ENCODE measurements at regions not wholly inside any gene's neighbourhood (a gene's known extent, or its start where the extent isn't known, plus 50 kb on each side); places are given as distances from the start of the nearest gene placed in this dataset.

- Histone ChIP-seq H3K36me3 (ENCODE audit: low read length) (no peaks in the 10 kb centered on the region), H2AFZ (ENCODE audit: low read depth, low read length, severe bottlenecking) (no peak overlapping the region), H3F3A (ENCODE audit: insufficient read depth) (no peaks in the 10 kb centered on the region), H3K9ac (ENCODE audit: low read length) (no peak overlapping the region), H3K27me3 (ENCODE audit: low read length) (no peaks in the 10 kb centered on the region), H3K27ac (ENCODE audit: low read depth, low read length) (no peak overlapping the region), H3K4me3 (ENCODE audit: insufficient read depth, low read length, poor library complexity, severe bottlenecking) (no peak overlapping the region), H3K79me2 (ENCODE audit: insufficient read depth, low read length) (no peaks in the 10 kb centered on the region), H3K9me2 (replicated peaks; ENCODE audit: insufficient read depth, low read length) (no peaks in the 10 kb centered on the region), H4K20me1 (ENCODE audit: low read depth, low read length) (no peaks in the 10 kb centered on the region), H3K9me3 (ENCODE audit: insufficient read depth, low read length) (no peaks in the 10 kb centered on the region), H3K4me2 (ENCODE audit: low read depth, low read length, poor library complexity, severe bottlenecking) (no peak overlapping the region)
- TF ChIP-seq EZH2phosphoT487 (conservative IDR thresholded peaks at IDR 0.05; ENCODE audit: low read length), result no peak
- TF ChIP-seq CTCF (IDR thresholded peaks at IDR 0.05; ENCODE audit: insufficient read depth, low read length, poor library complexity, severe bottlenecking), result no peak
These were observed 114.4 kb downstream of the CEBPB start for GRCh38 chr20:50304923-50305635.

- Histone ChIP-seq H3K4me3 (ENCODE audit: insufficient read depth, low read length, poor library complexity, severe bottlenecking) (no peak overlapping the region), H3K79me2 (ENCODE audit: insufficient read depth, low read length) (no peaks in the 10 kb centered on the region), H3K27me3 (ENCODE audit: low read length) (no peaks in the 10 kb centered on the region), H3K27ac (ENCODE audit: low read depth, low read length) (no peak overlapping the region), H3K36me3 (ENCODE audit: low read length) (no peaks in the 10 kb centered on the region), H3K9me2 (replicated peaks; ENCODE audit: insufficient read depth, low read length) (no peaks in the 10 kb centered on the region), H4K20me1 (ENCODE audit: low read depth, low read length) (no peaks in the 10 kb centered on the region), H2AFZ (ENCODE audit: low read depth, low read length, severe bottlenecking) (no peak overlapping the region), H3K4me2 (ENCODE audit: low read depth, low read length, poor library complexity, severe bottlenecking) (no peak overlapping the region), H3K9me3 (ENCODE audit: insufficient read depth, low read length) (no peaks in the 10 kb centered on the region), H3F3A (ENCODE audit: insufficient read depth) (no peaks in the 10 kb centered on the region), H3K9ac (ENCODE audit: low read length) (no peak overlapping the region)
- no peak for TF ChIP-seq CTCF (IDR thresholded peaks at IDR 0.05; ENCODE audit: insufficient read depth, low read length, poor library complexity, severe bottlenecking)
- no peak for TF ChIP-seq EZH2phosphoT487 (conservative IDR thresholded peaks at IDR 0.05; ENCODE audit: low read length)
These were observed 115.2 kb downstream of the CEBPB start for GRCh38 chr20:50305636-50306477.

- H3K79me2 ChIP-seq (ENCODE audit: insufficient read depth, low read length), result no peaks in the 10 kb centered on the region
- H3K36me3 ChIP-seq (ENCODE audit: low read length), result no peaks in the 10 kb centered on the region
- no peak overlapping the region for H3K27ac ChIP-seq (ENCODE audit: low read depth, low read length)
- no peaks in the 10 kb centered on the region for H3K27me3 ChIP-seq (ENCODE audit: low read length)
- no peak overlapping the region for H3K4me2 ChIP-seq (ENCODE audit: low read depth, low read length, poor library complexity, severe bottlenecking)
- no peaks in the 10 kb centered on the region for H3K9me3 ChIP-seq (ENCODE audit: insufficient read depth, low read length)
- no peak for TF ChIP-seq EZH2phosphoT487 (conservative IDR thresholded peaks at IDR 0.05; ENCODE audit: low read length)
- TF ChIP-seq CTCF (IDR thresholded peaks at IDR 0.05; ENCODE audit: insufficient read depth, low read length, poor library complexity, severe bottlenecking), result no peak
- H4K20me1 ChIP-seq (ENCODE audit: low read depth, low read length), result no peaks in the 10 kb centered on the region
- H3K4me3 ChIP-seq (ENCODE audit: insufficient read depth, low read length, poor library complexity, severe bottlenecking), result no peak overlapping the region
- no peaks in the 10 kb centered on the region for H3F3A ChIP-seq (ENCODE audit: insufficient read depth)
- no peak overlapping the region for H2AFZ ChIP-seq (ENCODE audit: low read depth, low read length, severe bottlenecking)
- no peak overlapping the region for H3K9ac ChIP-seq (ENCODE audit: low read length)
- H3K9me2 ChIP-seq (replicated peaks; ENCODE audit: insufficient read depth, low read length), result no peaks in the 10 kb centered on the region
These were observed 116.1 kb downstream of the CEBPB start for GRCh38 chr20:50306478-50307423.

Data from SU-DHL-6 (cell line).